ENCODE measurements at regions not wholly inside any gene's neighbourhood (a gene's known extent, or its start where the extent isn't known, plus 50 kb on each side); places are given as distances from the start of the nearest gene placed in this dataset.

- intact Hi-C loops (cut with DNase I) = no loop called here
- H3K27me3 ChIP-seq (ENCODE audit: control insufficient read depth, insufficient read depth, low read length) = no peaks in the 10 kb centered on the region
- no peak for TF ChIP-seq CTCF (IDR thresholded peaks at IDR 0.05; ENCODE audit: borderline replicate concordance, extremely low read depth, insufficient read depth)
- no peaks in the 10 kb centered on the region for H3K9me3 ChIP-seq (ENCODE audit: control insufficient read depth in 2 of 3, insufficient read depth in 1 of 3, low read length in 3 of 3)
- H3K9ac ChIP-seq (ENCODE audit: low read length in 3 of 3) = no peak overlapping the region
- no peaks in the 10 kb centered on the region for H3K4me1 ChIP-seq (ENCODE audit: control insufficient read depth in 2 of 3, insufficient read depth in 2 of 3, low read depth in 1 of 3, low read length in 3 of 3)
- no peaks in the 10 kb centered on the region for H3K36me3 ChIP-seq (ENCODE audit: control insufficient read depth in 2 of 3, insufficient read depth in 3 of 3, low read length in 3 of 3)
- no peak overlapping the region for H3K27ac ChIP-seq (ENCODE audit: low read depth in 2 of 2, low read length in 2 of 2)
- H3K4me3 ChIP-seq (ENCODE audit: low read length in 3 of 3) = no peak overlapping the region
- DNase-seq (no peak), FAIRE-seq (no peak)
Measured at GRCh38 chr7:106376026-106376799, 91.4 kb upstream of the NAMPT start.

- intact Hi-C loops (cut with DNase I) = no loop called here
Measured at GRCh38 chr7:106375499-106375898, 90.7 kb upstream of the NAMPT start.

GRCh38 chr7:106374437-106374836 lies 89.7 kb upstream of the NAMPT start:
- TF ChIP-seq CTCF (IDR thresholded peaks at IDR 0.05; ENCODE audit: borderline replicate concordance, extremely low read depth, insufficient read depth) = no peak
- Histone ChIP-seq H3K27ac (ENCODE audit: low read depth in 2 of 2, low read length in 2 of 2) (no peak overlapping the region), H3K9ac (ENCODE audit: low read length in 3 of 3) (no peak overlapping the region), H3K4me1 (ENCODE audit: control insufficient read depth in 2 of 3, insufficient read depth in 2 of 3, low read depth in 1 of 3, low read length in 3 of 3) (no peaks in the 10 kb centered on the region), H3K9me3 (ENCODE audit: control insufficient read depth in 2 of 3, insufficient read depth in 1 of 3, low read length in 3 of 3) (no peaks in the 10 kb centered on the region), H3K27me3 (ENCODE audit: control insufficient read depth, insufficient read depth, low read length) (no peaks in the 10 kb centered on the region), H3K4me3 (ENCODE audit: low read length in 3 of 3) (no peak overlapping the region), H3K36me3 (ENCODE audit: control insufficient read depth in 2 of 3, insufficient read depth in 3 of 3, low read length in 3 of 3) (no peaks in the 10 kb centered on the region)
- DNase-seq (no peak), FAIRE-seq (no peak)
- intact Hi-C loops (cut with DNase I) = no loop called here

More at GRCh38 chr7:106375499-106375898, 90.7 kb upstream of the NAMPT start:
- H3K36me3 ChIP-seq (ENCODE audit: control insufficient read depth in 2 of 3, insufficient read depth in 3 of 3, low read length in 3 of 3) = no peaks in the 10 kb centered on the region
- H3K4me3 ChIP-seq (ENCODE audit: low read length in 3 of 3) = no peak overlapping the region
- DNase-seq = no peak
- H3K27me3 ChIP-seq (ENCODE audit: control insufficient read depth, insufficient read depth, low read length) = no peaks in the 10 kb centered on the region
- H3K9me3 ChIP-seq (ENCODE audit: control insufficient read depth in 2 of 3, insufficient read depth in 1 of 3, low read length in 3 of 3) = no peaks in the 10 kb centered on the region
- H3K4me1 ChIP-seq (ENCODE audit: control insufficient read depth in 2 of 3, insufficient read depth in 2 of 3, low read depth in 1 of 3, low read length in 3 of 3) = no peaks in the 10 kb centered on the region
- TF ChIP-seq CTCF (IDR thresholded peaks at IDR 0.05; ENCODE audit: borderline replicate concordance, extremely low read depth, insufficient read depth) = no peak
- no peak overlapping the region for H3K27ac ChIP-seq (ENCODE audit: low read depth in 2 of 2, low read length in 2 of 2)
- no peak overlapping the region for H3K9ac ChIP-seq (ENCODE audit: low read length in 3 of 3)
- FAIRE-seq = no peak
